HUES64 (cell line): ENCODE measurements at regions not wholly inside any gene's neighbourhood (a gene's known extent, or its start where the extent isn't known, plus 50 kb on each side); places are given as distances from the start of the nearest gene placed in this dataset.

Source experiments
- H3K27ac ChIP-seq: 2 replicates; pipeline ENCODE4 v1.7.0; 2013; ENCODE audit warnings: low read depth, low read length, inconsistent platforms
- H3K27me3 ChIP-seq: 2 replicates; pipeline ENCODE4 v1.6.1; 2013; ENCODE audit warnings: mild to moderate bottlenecking, low read length; ENCODE audit not compliant: insufficient read depth
- H3K36me3 ChIP-seq: 2 replicates; pipeline ENCODE4 v1.6.1; 2013; ENCODE audit warnings: mild to moderate bottlenecking, low read length; ENCODE audit not compliant: insufficient read depth
- H3K4me1 ChIP-seq: 2 replicates; pipeline ENCODE4 v1.6.1; 2013; ENCODE audit warnings: mild to moderate bottlenecking, low read length, moderate library complexity; ENCODE audit not compliant: insufficient read depth
- H3K4me3 ChIP-seq: 2 replicates; pipeline ENCODE4 v1.5.1; 2013; ENCODE audit warnings: mild to moderate bottlenecking, low read length, moderate library complexity
- H3K9ac ChIP-seq: 2 replicates; pipeline ENCODE4 v1.6.1; 2013; ENCODE audit warnings: mild to moderate bottlenecking, low read depth, low read length
- H3K9me3 ChIP-seq: 2 replicates; pipeline ENCODE4 v1.6.1; 2013; ENCODE audit warnings: low read depth, low read length; ENCODE audit not compliant: insufficient read depth
- WGBS: fragments of 150-250, 120-280 bp; methylation state at CpG from one replicate; pipeline ENCODE4 v1.1.7; 2013; ENCODE audit warnings: missing lambda C conversion rate; 5-methylcytosine and 5-hydroxymethylcytosine counted together

DNA sequence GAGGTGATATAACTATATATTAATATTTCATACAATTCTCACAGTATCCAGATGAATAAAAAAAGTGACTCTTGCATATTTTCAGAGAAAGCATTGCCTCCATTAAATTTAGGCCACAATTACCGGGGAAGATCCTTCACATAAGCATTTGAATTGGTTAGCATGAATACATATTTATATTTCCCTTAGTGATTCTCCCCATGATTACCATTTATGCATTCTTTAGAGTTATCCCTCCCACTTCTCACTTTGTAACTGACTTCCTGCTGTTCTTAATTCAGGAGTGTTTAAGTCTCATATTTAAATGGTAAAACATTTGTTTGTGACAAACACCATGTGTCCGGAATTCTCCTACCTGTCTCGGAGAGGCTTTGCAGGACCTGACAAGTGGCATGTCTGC, 523.4 kb downstream of the CCDC85A start:
- Histone ChIP-seq H3K9ac (no peak overlapping the region), H3K36me3 (no peaks in the 10 kb centered on the region), H3K4me1 (peaks cover 6% of the 10 kb centered on the region; the same call in 1 of the 2 replicates), H3K9me3 (no peaks in the 10 kb centered on the region), H3K27ac (no peak overlapping the region), H3K27me3 (no peaks in the 10 kb centered on the region), H3K4me3 (no peak overlapping the region)
- 90% methylated on average over 3 of the region's 3 CpGs for WGBS

DNA sequence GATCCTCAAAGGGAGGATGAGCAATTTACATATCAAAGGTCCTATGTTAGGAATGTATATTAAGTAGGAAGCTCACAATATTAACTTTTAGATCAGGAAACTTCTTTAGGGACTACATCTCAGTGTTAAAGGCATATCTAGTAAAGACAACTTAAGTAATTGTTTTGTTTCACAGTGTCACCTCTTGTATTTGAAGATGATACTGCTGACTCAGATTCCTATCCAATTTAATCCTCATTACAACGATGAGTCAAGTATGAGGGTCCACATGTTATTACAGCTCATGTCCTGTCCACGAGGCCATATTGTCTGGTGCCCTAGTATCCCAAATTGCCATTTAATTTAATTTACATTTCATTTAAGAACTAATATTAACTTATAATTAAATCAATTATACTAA, 523.9 kb downstream of the CCDC85A start:
- Histone ChIP-seq H3K27ac (no peak overlapping the region), H3K36me3 (no peaks in the 10 kb centered on the region), H3K9ac (no peak overlapping the region), H3K4me3 (no peak overlapping the region), H3K27me3 (no peaks in the 10 kb centered on the region), H3K9me3 (no peaks in the 10 kb centered on the region), H3K4me1 (peaks cover 6% of the 10 kb centered on the region; the same call in 1 of the 2 replicates)
- 88% methylated on average over 2 of the region's 2 CpGs for WGBS

DNA sequence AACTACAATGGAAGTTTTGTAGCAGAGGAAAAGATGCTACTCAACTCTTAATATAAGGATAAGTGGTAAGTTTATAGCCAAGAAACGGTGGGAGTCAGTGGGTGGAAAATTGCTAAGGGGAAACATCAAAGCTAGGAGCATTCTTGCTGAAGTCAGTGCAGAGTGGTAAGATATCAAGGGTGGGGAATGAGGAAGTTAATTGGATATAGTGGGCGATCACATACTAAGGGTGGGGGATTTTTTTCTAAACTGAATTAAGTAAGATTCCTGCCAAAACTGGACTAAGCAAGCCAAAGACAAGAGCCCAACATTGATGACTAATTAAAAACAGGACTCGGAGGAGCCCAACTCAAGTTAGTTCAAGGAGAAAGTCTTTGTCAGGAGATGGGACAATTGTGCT, 525.4 kb downstream of the CCDC85A start:
- Histone ChIP-seq H3K4me1 (peaks cover 6% of the 10 kb centered on the region; the same call in 1 of the 2 replicates), H3K27me3 (no peaks in the 10 kb centered on the region), H3K27ac (no peak overlapping the region), H3K4me3 (no peak overlapping the region), H3K36me3 (no peaks in the 10 kb centered on the region), H3K9me3 (no peaks in the 10 kb centered on the region), H3K9ac (no peak overlapping the region)
- 83% methylated on average over 3 of the region's 3 CpGs for WGBS

DNA sequence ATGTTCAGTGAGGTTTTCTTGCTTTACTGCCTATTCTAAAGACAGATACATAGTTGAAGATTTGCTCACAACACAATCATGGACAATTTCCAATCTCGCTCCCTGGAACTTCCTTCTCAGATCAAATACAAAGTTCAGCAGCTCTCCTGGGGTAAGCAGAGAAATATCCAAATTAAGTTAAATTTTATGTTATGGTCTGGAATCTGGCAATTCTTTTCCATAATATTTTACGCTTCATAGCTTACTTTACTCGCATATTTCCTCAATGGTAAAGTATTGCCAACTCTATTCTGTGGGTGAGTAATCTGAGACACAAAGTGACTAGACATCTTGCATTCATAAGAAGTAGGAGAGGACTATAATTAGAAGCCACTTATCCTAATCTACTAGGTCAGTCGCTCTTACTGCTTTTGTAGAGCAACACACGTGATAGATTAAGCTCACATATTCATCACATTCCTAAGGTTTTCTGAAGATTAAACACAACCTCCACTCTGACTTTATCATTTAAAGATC, 529.4 kb downstream of the CCDC85A start:
- no peak overlapping the region for H3K27ac ChIP-seq

DNA sequence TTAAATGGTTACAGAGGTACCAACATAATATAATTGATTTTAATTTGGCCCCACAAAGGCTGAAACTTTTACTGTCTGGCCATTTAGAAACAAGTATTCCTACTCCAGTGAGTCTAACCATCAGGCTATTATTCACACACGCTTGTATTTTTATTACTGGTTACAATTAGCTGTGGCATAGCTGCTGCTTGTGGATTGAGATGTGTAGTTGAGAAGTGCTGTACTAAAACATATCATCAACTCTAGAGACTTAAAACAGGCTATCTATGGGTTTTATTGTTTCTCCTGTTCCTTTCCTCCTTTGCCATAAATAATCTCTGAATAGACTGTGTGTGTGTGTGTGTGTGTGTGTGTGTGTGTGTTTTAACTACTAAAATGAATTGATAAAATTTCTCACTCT, 530.2 kb downstream of the CCDC85A start:
- no peaks in the 10 kb centered on the region for H3K4me1 ChIP-seq
- WGBS, result no CpG with 5 or more reads among the region's 1 CpG
- H3K36me3 ChIP-seq, result no peaks in the 10 kb centered on the region
- H3K27me3 ChIP-seq, result no peaks in the 10 kb centered on the region
- no peak overlapping the region for H3K4me3 ChIP-seq
- H3K9ac ChIP-seq, result no peak overlapping the region
- H3K27ac ChIP-seq, result no peak overlapping the region
- H3K9me3 ChIP-seq, result no peaks in the 10 kb centered on the region

More for the DNA sequence above, 529.4 kb downstream of the CCDC85A start:
- Histone ChIP-seq H3K9ac (no peak overlapping the region), H3K36me3 (no peaks in the 10 kb centered on the region), H3K4me1 (no peaks in the 10 kb centered on the region), H3K9me3 (no peaks in the 10 kb centered on the region), H3K27me3 (no peaks in the 10 kb centered on the region), H3K4me3 (no peak overlapping the region)
- WGBS, result 92% methylated on average over 3 of the region's 5 CpGs

DNA sequence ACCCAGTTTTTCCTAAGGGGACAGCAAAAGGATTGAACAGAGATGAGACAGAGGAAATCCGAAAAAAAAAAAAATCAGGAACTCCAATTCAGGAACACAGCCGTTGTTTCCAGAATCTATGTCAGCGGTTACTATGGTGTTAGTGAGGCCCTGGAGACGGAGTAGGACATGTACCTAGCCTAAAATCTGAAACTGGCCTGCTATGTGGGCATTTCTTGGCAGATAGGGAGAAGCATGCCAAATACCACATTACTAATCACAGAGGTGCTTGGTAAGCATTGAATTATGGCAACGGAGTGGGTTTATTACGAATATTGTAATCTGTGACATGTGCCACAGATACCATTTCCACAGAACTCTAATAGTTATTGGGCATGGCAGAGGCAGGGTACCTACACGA, 530.6 kb downstream of the CCDC85A start:
- Histone ChIP-seq H3K9ac (no peak overlapping the region), H3K9me3 (no peaks in the 10 kb centered on the region), H3K27me3 (no peaks in the 10 kb centered on the region), H3K4me3 (no peak overlapping the region), H3K27ac (no peak overlapping the region), H3K36me3 (no peaks in the 10 kb centered on the region), H3K4me1 (no peaks in the 10 kb centered on the region)
- WGBS, result 94% methylated on average over 6 of the region's 7 CpGs

DNA sequence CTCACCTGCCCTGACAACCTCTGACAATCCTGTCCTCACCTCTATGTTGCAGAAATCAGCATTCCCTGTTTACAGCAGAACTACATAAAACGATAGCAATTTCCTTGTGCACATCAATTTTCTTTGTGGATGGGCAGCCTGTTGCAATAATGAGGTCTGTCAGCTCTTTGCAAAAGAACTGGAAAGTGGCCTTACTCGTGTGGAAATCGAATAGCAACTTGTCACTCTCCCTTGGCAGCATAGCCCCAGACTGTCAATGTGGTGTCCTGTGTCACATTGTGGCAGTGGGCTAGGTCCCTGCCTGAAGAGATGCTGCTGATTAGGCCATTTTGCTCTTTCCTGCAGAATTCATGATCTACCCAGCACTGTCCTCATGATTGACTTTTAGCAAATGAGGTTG, 531.9 kb downstream of the CCDC85A start:
- Histone ChIP-seq H3K27me3 (no peaks in the 10 kb centered on the region), H3K4me1 (no peaks in the 10 kb centered on the region), H3K9me3 (no peaks in the 10 kb centered on the region), H3K9ac (no peak overlapping the region), H3K27ac (no peak overlapping the region), H3K4me3 (no peak overlapping the region), H3K36me3 (no peaks in the 10 kb centered on the region)
- WGBS, result 81% methylated on average over 3 of the region's 3 CpGs

DNA sequence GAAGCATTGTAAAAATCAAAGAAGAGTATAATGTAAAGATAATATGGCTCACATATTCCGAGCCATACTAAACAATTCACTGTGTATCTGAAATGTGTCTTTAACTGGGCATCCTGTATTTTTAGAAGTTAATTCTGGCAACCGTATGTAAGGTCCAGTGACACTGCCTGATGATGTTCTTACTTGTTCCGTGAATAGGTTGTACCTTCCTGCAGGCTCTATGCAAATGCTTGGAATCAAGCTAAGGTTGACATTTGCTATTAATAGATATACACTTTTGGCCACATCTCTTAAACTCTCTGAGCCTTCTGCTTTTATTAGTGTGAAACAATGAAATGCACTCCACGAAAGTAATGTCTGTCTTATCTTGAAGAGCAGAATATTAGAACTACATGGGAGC, 534.6 kb downstream of the CCDC85A start:
- Histone ChIP-seq H3K27ac (no peak overlapping the region), H3K36me3 (no peaks in the 10 kb centered on the region), H3K4me1 (no peaks in the 10 kb centered on the region), H3K9me3 (no peaks in the 10 kb centered on the region), H3K9ac (no peak overlapping the region), H3K27me3 (no peaks in the 10 kb centered on the region), H3K4me3 (no peak overlapping the region)
- WGBS, result 97% methylated on average over 4 of the region's 4 CpGs

DNA sequence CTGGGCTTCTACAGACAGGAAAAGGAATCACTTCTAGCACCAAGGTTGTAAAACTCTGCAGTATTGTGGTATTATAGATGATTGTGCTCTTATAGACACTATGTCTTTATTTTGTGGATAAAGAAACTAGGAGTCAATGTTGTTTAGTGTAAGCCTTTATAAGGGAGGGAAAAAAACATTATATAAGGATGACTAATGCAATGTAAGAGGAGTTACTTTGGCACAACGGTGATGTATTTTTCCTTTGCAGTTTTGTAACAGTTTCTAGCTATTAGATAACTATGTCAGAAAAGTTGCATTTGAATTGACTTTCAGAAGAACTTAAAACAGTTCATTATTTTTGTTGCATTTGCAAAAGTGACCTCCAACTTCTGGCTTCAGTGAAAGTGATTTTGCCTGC, 545.4 kb downstream of the CCDC85A start:
- WGBS, result 77% methylated on average over 1 of the region's 1 CpG
- H3K27ac ChIP-seq, result no peak overlapping the region
- H3K36me3 ChIP-seq, result no peaks in the 10 kb centered on the region
- no peaks in the 10 kb centered on the region for H3K27me3 ChIP-seq
- no peak overlapping the region for H3K9ac ChIP-seq
- H3K9me3 ChIP-seq, result peaks cover 11% of the 10 kb centered on the region; the same call in 1 of the 2 replicates
- H3K4me3 ChIP-seq, result no peak overlapping the region
- no peaks in the 10 kb centered on the region for H3K4me1 ChIP-seq

DNA sequence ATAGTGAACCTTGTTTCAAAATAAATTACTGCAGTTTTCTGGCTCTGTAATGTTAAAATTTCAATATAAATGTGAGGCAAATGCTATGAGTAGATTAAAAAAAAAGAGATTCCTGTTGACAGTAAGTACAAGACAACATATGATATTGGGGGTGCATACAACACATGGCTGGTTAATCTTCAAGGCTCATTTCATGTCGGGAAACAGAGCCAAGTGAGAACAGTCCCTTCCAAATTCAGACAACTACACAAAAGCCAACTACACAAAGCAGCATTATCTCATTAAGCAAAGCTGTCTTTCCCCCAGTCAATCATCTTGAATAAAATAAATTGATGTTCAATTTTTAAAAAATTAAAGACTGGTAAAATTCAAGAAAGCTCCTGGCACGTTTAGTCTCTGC, 549.2 kb downstream of the CCDC85A start:
- no peak overlapping the region for H3K27ac ChIP-seq
- no peaks in the 10 kb centered on the region for H3K27me3 ChIP-seq
- 88% methylated on average over 2 of the region's 2 CpGs for WGBS
- no peaks in the 10 kb centered on the region for H3K4me1 ChIP-seq
- H3K9ac ChIP-seq, result no peak overlapping the region
- H3K36me3 ChIP-seq, result no peaks in the 10 kb centered on the region
- H3K4me3 ChIP-seq, result no peak overlapping the region
- H3K9me3 ChIP-seq, result 0 out of 2 replicates have a peak, but pooled peaks cover 3% of the 10 kb centered on the region

DNA sequence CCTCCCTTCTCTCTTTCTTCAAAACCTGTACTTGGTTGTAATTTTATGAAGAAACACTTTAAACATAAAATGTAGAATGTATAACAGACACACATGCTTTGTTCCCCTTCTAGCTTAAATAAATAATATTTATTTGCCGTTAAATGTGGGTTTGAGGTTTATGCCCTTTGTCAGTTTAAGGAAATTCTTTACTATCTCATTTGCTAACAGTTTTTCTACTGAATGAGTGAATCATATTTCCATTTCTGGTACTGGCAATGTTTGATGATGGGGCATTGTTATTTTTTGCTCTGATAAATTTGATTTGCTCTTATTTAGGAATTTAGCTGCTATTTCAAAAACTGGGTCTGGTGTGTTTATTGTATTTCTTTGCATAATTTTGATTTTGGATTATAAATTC, 555.6 kb downstream of the CCDC85A start:
- Histone ChIP-seq H3K27ac (no peak overlapping the region), H3K4me3 (no peak overlapping the region), H3K9me3 (0 out of 2 replicates have a peak, but pooled peaks cover 3% of the 10 kb centered on the region), H3K9ac (no peak overlapping the region), H3K36me3 (no peaks in the 10 kb centered on the region), H3K4me1 (no peaks in the 10 kb centered on the region; the same call in 1 of the 2 replicates), H3K27me3 (no peaks in the 10 kb centered on the region)
- no CpG with 5 or more reads among the region's 1 CpG for WGBS

DNA sequence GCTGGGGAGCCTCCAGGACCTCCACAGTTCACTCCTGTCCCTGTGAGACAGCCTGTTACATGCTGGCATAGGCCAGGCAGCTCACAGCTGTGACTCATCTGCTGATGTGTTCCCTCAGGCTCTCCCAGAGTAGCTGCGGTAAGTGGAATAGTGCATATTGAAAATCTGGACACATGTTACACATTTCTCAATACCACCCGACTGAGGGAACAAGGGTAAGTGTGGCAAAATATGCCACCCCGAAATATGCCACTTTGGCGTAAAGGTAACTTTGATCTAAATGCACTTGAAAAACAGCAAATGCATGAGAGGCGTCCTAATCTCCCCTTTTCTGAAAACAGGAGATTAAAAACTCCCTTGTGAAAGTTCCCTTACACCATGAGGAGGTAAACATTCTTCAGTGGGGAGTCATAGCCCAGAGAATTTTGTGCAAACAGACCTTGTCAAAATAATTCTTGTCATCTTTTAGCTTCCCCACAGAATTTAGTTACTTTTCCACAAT, 557.9 kb downstream of the CCDC85A start:
- Histone ChIP-seq H3K9ac (no peak overlapping the region), H3K9me3 (no peaks in the 10 kb centered on the region), H3K4me1 (no peaks in the 10 kb centered on the region; the same call in 1 of the 2 replicates), H3K27me3 (no peaks in the 10 kb centered on the region), H3K27ac (no peak overlapping the region), H3K36me3 (no peaks in the 10 kb centered on the region), H3K4me3 (no peak overlapping the region)
- WGBS, result 81% methylated on average over 5 of the region's 5 CpGs
